Thyroid gland (tissue), 4 donors: ENCODE measurements at regions not wholly inside any gene's neighbourhood (a gene's known extent, or its start where the extent isn't known, plus 50 kb on each side); places are given as distances from the start of the nearest gene placed in this dataset.

Source experiments
- DNase-seq, 2 donors: peaks; one replicate each; pipeline ENCODE4 v3.0.0-alpha.2; 2019
- H3K27ac ChIP-seq, 3 donors: fragments of 200-600 bp; sonication (generic); 1 replicate in 2 of 3; 2 replicates in 1 of 3; pipeline ENCODE4 v1.5.1; 2016 to 2019; ENCODE audit warnings: mild to moderate bottlenecking in 1 of 3, moderate library complexity in 1 of 3
- H3K27me3 ChIP-seq: fragments of 200-600 bp; sonication (generic); one replicate; pipeline ENCODE4 v1.5.1; 2019
- H3K36me3 ChIP-seq, 2 donors: fragments of 200-600 bp; sonication (generic); one replicate each; pipeline ENCODE4 v1.5.1; 2016 to 2019
- H3K4me1 ChIP-seq, 2 donors: fragments of 200-600 bp; sonication (generic); one replicate each; pipeline ENCODE4 v1.5.1; 2017 to 2019
- H3K4me3 ChIP-seq, 3 donors: fragments of 200-600 bp; sonication (generic); replicated peaks in 1 of 3; 1 replicate in 2 of 3; 2 replicates in 1 of 3; pipeline ENCODE4 v1.5.1; 2016; ENCODE audit warnings: mild to moderate bottlenecking in 1 of 3
- H3K9me3 ChIP-seq: fragments of 200-600 bp; sonication (generic); one replicate; pipeline ENCODE4 v1.5.1; 2017
- POLR2A ChIP-seq, 2 donors: fragments of 450-650 bp; IDR thresholded peaks; one replicate each; pipeline ENCODE4 v1.6.1; 2017; ENCODE audit warnings: antibody characterized with exemption in 2 of 2, mild to moderate bottlenecking in 2 of 2, moderate library complexity in 1 of 2
- WGBS, 2 donors: methylation state at CpG; one replicate each; pipeline ENCODE4 v1.1.5; 2017; 5-methylcytosine and 5-hydroxymethylcytosine counted together
- intact Hi-C: fragments of 100-400 bp; cut with DNase I; formaldehyde crosslinking; loops from one replicate; pipeline ENCODE4 v1.15.1; 2023
- TF ChIP-seq, protein P1 (sequence below), 6 experiments: fragments of 200-600 bp in 3 of 6; fragments of 450-650 bp in 3 of 6; sonication (generic) in 3 of 6; IDR thresholded peaks; one replicate each; pipeline ENCODE4 v1.5.1; 2016 to 2019; ENCODE audit warnings: antibody characterized with exemption in 6 of 6, mild to moderate bottlenecking in 2 of 6, inconsistent platforms in 1 of 6, moderate library complexity in 1 of 6

DNA sequence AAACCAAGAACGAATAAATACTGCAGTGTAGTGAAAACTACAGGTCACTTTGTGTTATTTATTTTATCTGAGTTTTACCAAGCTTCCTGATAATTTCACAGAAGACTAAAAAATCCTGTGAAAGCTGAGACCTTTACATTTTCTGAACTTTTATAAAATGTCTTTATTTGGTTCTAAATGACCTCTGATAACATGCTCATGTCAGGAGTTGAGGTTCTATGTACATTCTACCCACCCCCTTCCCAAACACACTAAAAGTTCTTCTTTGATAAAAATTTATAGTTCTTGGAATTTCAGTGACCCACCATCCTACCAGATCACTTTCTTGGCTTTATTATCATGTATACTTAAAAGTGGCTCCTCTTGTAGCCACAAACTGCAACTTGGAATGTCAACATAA lies 463.1 kb downstream of the PIK3C3 start:
- WGBS, 2 donors = 71 to 80% methylated on average over 1 of the region's 1 CpG
- intact Hi-C loops = no loop called here
- no peaks in the 10 kb centered on the region for H3K9me3 ChIP-seq
- no peaks in the 10 kb centered on the region for H3K27me3 ChIP-seq
- H3K4me3 ChIP-seq = no peak overlapping the region
- H3K36me3 ChIP-seq = no peaks in the 10 kb centered on the region
- H3K4me1 ChIP-seq = peaks cover 0 to 4% of the 10 kb centered on the region in 2 donors
- TF ChIP-seq POLR2A (IDR thresholded peaks at IDR 0.05) = no peak
- TF ChIP-seq, protein P1, sequence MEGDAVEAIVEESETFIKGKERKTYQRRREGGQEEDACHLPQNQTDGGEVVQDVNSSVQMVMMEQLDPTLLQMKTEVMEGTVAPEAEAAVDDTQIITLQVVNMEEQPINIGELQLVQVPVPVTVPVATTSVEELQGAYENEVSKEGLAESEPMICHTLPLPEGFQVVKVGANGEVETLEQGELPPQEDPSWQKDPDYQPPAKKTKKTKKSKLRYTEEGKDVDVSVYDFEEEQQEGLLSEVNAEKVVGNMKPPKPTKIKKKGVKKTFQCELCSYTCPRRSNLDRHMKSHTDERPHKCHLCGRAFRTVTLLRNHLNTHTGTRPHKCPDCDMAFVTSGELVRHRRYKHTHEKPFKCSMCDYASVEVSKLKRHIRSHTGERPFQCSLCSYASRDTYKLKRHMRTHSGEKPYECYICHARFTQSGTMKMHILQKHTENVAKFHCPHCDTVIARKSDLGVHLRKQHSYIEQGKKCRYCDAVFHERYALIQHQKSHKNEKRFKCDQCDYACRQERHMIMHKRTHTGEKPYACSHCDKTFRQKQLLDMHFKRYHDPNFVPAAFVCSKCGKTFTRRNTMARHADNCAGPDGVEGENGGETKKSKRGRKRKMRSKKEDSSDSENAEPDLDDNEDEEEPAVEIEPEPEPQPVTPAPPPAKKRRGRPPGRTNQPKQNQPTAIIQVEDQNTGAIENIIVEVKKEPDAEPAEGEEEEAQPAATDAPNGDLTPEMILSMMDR (IDR thresholded peaks at IDR 0.05) = no peak
- H3K27ac ChIP-seq = no peak overlapping the region
- no peak for DNase-seq

DNA sequence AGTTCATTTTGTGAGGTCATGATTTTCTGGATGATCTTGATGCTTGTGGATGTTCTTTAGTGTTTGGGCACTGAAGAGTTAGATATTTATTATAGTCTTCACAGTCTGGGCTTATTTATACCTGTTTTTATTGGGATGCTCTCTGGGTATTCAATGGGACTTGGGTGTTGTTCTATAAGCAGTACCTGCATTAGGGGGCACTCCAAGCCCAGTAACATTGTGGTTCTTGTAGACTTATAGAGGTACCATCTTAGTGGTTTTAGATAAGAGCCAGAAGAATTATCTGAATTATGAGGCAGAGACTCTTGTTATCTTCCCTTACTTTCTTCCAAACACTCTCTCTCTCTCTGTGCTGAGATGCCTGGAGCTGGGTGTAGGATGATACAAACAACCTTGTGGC lies 470.0 kb downstream of the PIK3C3 start:
- H3K4me3 ChIP-seq = no peak overlapping the region
- no peak for TF ChIP-seq POLR2A (IDR thresholded peaks at IDR 0.05)
- TF ChIP-seq, protein P1 (IDR thresholded peaks at IDR 0.05) = no peak
- intact Hi-C loops = no loop called here
- no peaks in the 10 kb centered on the region for H3K9me3 ChIP-seq
- DNase-seq = no peak
- no peaks in the 10 kb centered on the region for H3K27me3 ChIP-seq
- no peaks in the 10 kb centered on the region for H3K36me3 ChIP-seq
- no peak overlapping the region for H3K27ac ChIP-seq
- no peaks in the 10 kb centered on the region for H3K4me1 ChIP-seq

DNA sequence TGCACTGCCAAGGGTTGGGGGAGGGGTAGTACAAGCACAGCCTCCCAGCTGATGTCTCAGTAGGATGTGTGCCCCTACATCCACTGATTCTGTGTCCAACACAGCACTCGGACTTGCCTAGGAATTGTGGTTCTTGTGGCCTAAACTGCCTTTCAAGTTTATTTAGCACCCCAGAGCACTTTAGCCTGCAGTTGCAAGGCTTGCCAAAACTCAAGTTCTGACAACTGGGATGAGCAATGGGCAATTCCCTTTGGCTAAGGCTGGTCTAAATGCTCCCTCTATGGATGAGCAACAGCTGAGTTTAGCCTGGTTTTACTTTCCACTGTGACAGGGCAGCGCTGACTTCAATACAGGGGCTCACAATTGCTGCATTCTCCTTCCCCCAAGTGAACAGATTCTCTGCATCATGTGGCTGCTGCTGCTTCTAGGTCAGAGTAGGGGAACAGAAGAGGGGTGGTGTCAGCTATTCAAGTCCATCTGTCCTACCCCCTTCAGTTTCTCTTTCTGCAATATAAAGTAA lies 471.5 kb downstream of the PIK3C3 start:
- WGBS, 2 donors = 69 to 75% methylated on average over 2 of the region's 2 CpGs
- Histone ChIP-seq H3K27ac (no peak overlapping the region), H3K9me3 (no peaks in the 10 kb centered on the region), H3K4me3 (no peak overlapping the region), H3K27me3 (no peaks in the 10 kb centered on the region), H3K36me3 (no peaks in the 10 kb centered on the region), H3K4me1 (no peaks in the 10 kb centered on the region)
- TF ChIP-seq, protein P1 (IDR thresholded peaks at IDR 0.05) = no peak
- no peak for TF ChIP-seq POLR2A (IDR thresholded peaks at IDR 0.05)
- DNase-seq = no peak
- intact Hi-C loops = no loop called here

DNA sequence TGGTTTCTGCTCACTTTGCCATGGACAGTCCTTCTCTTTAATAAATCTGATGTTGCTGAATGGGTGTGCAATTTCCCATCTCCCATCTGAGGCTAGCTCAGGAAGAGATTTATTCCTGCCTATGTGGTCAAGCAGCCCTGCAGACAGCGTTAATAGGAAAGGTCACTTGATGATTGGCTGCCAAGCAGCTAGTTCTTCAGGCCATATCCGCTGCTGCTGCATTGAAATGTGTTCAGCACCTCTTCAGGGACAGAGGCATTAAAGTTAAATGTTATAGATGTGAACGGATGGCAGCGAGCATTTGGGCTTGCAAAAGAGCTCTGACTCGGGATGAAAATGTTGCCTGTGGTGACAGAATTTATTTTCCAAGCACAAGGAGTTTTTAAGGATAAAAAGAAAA lies 474.2 kb downstream of the PIK3C3 start:
- intact Hi-C loops = no loop called here
- no peak for DNase-seq
- no peaks in the 10 kb centered on the region for H3K4me1 ChIP-seq
- WGBS, 2 donors = 29 to 44% methylated on average over 5 of the region's 5 CpGs
- H3K27me3 ChIP-seq = no peaks in the 10 kb centered on the region
- no peak overlapping the region for H3K4me3 ChIP-seq
- H3K36me3 ChIP-seq = no peaks in the 10 kb centered on the region
- no peak overlapping the region for H3K27ac ChIP-seq
- no peak for TF ChIP-seq POLR2A (IDR thresholded peaks at IDR 0.05)
- TF ChIP-seq, protein P1 (IDR thresholded peaks at IDR 0.05) = no peak
- no peaks in the 10 kb centered on the region for H3K9me3 ChIP-seq

DNA sequence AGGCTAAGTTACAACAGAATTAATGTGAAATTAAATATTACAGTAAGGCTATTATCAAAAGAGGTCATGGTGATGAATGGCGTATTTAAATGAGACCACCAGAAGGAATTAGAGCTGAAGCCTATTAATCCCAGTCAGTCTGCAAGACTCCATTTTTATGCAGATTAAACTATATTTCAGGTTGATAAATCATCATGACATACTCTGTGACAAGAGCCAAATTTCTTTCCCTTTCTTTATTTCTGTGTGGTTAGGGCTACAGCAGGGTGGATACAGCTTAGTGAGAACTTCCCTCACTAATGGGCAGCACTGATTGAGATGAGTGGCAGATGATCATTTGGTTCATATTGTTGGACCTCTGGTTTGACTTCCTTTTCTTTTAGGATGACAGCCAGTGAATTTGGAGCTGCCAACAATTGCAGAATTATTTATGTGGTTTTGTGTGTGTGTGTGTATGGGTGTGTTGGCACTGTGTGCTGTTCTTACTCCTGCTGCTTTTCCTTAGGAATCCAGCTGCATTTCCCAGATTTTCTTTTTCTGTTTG lies 481.3 kb downstream of the PIK3C3 start:
- H3K4me1 ChIP-seq = no peaks in the 10 kb centered on the region
- WGBS, 2 donors = 91 to 97% methylated on average over 1 of the region's 1 CpG

More for the DNA sequence above, 481.3 kb downstream of the PIK3C3 start:
- Histone ChIP-seq H3K27me3 (no peaks in the 10 kb centered on the region), H3K27ac (no peak overlapping the region), H3K9me3 (no peaks in the 10 kb centered on the region), H3K4me3 (no peak overlapping the region), H3K36me3 (no peaks in the 10 kb centered on the region)
- TF ChIP-seq POLR2A (IDR thresholded peaks at IDR 0.05) = no peak
- TF ChIP-seq, protein P1 (IDR thresholded peaks at IDR 0.05) = no peak
- no peak for DNase-seq
- intact Hi-C loops = no loop called here
